WERI-Rb-1 (cell line): ENCODE measurements at regions not wholly inside any gene's neighbourhood (a gene's known extent, or its start where the extent isn't known, plus 50 kb on each side); places are given as distances from the start of the nearest gene placed in this dataset.

Source experiments
- DNase-seq: peaks from one replicate; pipeline ENCODE4 v3.0.0-alpha.2; 2020
- H3K27ac ChIP-seq: fragments of 250-450 bp; sonication (Bioruptor Pico); 2 replicates; pipeline ENCODE4 v1.5.1; 2020; ENCODE audit warnings: mild to moderate bottlenecking, moderate library complexity
- H3K27me3 ChIP-seq: fragments of 250-450 bp; sonication (Bioruptor Pico); 2 replicates; pipeline ENCODE4 v1.5.1; 2021; ENCODE audit warnings: mild to moderate bottlenecking, low read depth, moderate library complexity; ENCODE audit not compliant: insufficient read depth, severe bottlenecking
- H3K36me3 ChIP-seq: fragments of 250-450 bp; sonication (Bioruptor Pico); 2 replicates; pipeline ENCODE4 v1.5.1; 2020; ENCODE audit warnings: mild to moderate bottlenecking, moderate library complexity
- H3K4me3 ChIP-seq: 2 replicates; pipeline ENCODE4 v1.5.1; 2011; ENCODE audit warnings: low read depth, mild to moderate bottlenecking, control low read depth, low read length
- H3K9me3 ChIP-seq: fragments of 250-450 bp; sonication (Bioruptor Pico); 2 replicates; pipeline ENCODE4 v1.5.1; 2021; ENCODE audit warnings: mild to moderate bottlenecking, moderate library complexity; ENCODE audit not compliant: severe bottlenecking
- CTCF ChIP-seq: IDR thresholded peaks from 2 replicates; pipeline ENCODE4 v1.5.1; 2011; ENCODE audit warnings: low read depth, mild to moderate bottlenecking, control low read depth, inconsistent platforms, low read length

GRCh38 chr3:152094406-152094805 is 174.3 kb upstream of the MBNL1 start:
- Histone ChIP-seq H3K9me3 (no peaks in the 10 kb centered on the region), H3K36me3 (no peaks in the 10 kb centered on the region), H3K4me3 (no peak overlapping the region), H3K27me3 (peaks cover 12% of the 10 kb centered on the region), H3K27ac (no peak overlapping the region)
- DNase-seq: no peak
- TF ChIP-seq CTCF: no peak

GRCh38 chr3:152095472-152095871 is 173.3 kb upstream of the MBNL1 start:
- Histone ChIP-seq H3K27ac (no peak overlapping the region), H3K36me3 (no peaks in the 10 kb centered on the region), H3K9me3 (no peaks in the 10 kb centered on the region), H3K27me3 (peaks cover 15% of the 10 kb centered on the region), H3K4me3 (no peak overlapping the region)
- DNase-seq: no peak
- no peak for TF ChIP-seq CTCF

GRCh38 chr3:152096280-152096906 is 172.3 kb upstream of the MBNL1 start:
- no peak for TF ChIP-seq CTCF
- H3K9me3 ChIP-seq: no peaks in the 10 kb centered on the region
- peaks cover 17% of the 10 kb centered on the region for H3K27me3 ChIP-seq
- no peak overlapping the region for H3K4me3 ChIP-seq
- no peak overlapping the region for H3K27ac ChIP-seq
- DNase-seq: no peak
- no peaks in the 10 kb centered on the region for H3K36me3 ChIP-seq

- TF ChIP-seq CTCF: no peak
- Histone ChIP-seq H3K27ac (no peak overlapping the region), H3K9me3 (no peaks in the 10 kb centered on the region), H3K4me3 (no peak overlapping the region), H3K27me3 (peaks cover 22% of the 10 kb centered on the region), H3K36me3 (no peaks in the 10 kb centered on the region)
- DNase-seq: no peak
These were observed 171.6 kb upstream of the MBNL1 start for GRCh38 chr3:152097120-152097519.

- Histone ChIP-seq H3K27me3 (peaks cover 23% of the 10 kb centered on the region), H3K27ac (no peak overlapping the region), H3K9me3 (no peaks in the 10 kb centered on the region), H3K4me3 (no peak overlapping the region), H3K36me3 (no peaks in the 10 kb centered on the region)
- no peak for TF ChIP-seq CTCF
- no peak for DNase-seq
These were observed 171.0 kb upstream of the MBNL1 start for GRCh38 chr3:152097770-152098169.

GRCh38 chr3:152100491-152101132 is 168.1 kb upstream of the MBNL1 start:
- no peak overlapping the region for H3K27ac ChIP-seq
- no peak for TF ChIP-seq CTCF
- H3K4me3 ChIP-seq: no peak overlapping the region
- no peak for DNase-seq
- H3K36me3 ChIP-seq: no peaks in the 10 kb centered on the region
- H3K9me3 ChIP-seq: no peaks in the 10 kb centered on the region
- peaks cover 22% of the 10 kb centered on the region for H3K27me3 ChIP-seq
